GM23338 (cell line): ENCODE measurements at regions not wholly inside any gene's neighbourhood (a gene's known extent, or its start where the extent isn't known, plus 50 kb on each side); places are given as distances from the start of the nearest gene placed in this dataset.

Experiments
- ATAC-seq: fragments of 200-7000 bp; cut with Tn5 transposase; 3 replicates; pipeline ENCODE4 v1.9.1; 2020
- DNase-seq: peaks from one replicate; pipeline ENCODE4 v3.0.0-alpha.2; 2015; ENCODE audit warnings: low spot score
- H2AFZ ChIP-seq: fragments of 200-600 bp; sonication (generic); 2 replicates; pipeline ENCODE4 v1.8.0; 2016; ENCODE audit warnings: antibody characterized with exemption, mild to moderate bottlenecking, moderate library complexity
- H3F3A ChIP-seq: fragments of 200-600 bp; sonication (generic); replicated peaks from 2 replicates; pipeline ENCODE4 v1.8.0; 2017; ENCODE audit warnings: antibody characterized with exemption, mixed run types, low read depth
- H3K27ac ChIP-seq: fragments of 200-600 bp; sonication (generic); 2 replicates; pipeline ENCODE4 v1.6.1; 2016; ENCODE audit warnings: low read depth
- H3K27me3 ChIP-seq: fragments of 200-600 bp; sonication (generic); 2 replicates; pipeline ENCODE4 v1.8.0; 2016; ENCODE audit warnings: mild to moderate bottlenecking, mixed run types, moderate library complexity; ENCODE audit not compliant: insufficient read depth
- H3K36me3 ChIP-seq: fragments of 200-600 bp; sonication (generic); 2 replicates; pipeline ENCODE4 v1.8.0; 2016; ENCODE audit warnings: mild to moderate bottlenecking; ENCODE audit not compliant: insufficient read depth
- H3K4me1 ChIP-seq: fragments of 200-600 bp; sonication (generic); 2 replicates; pipeline ENCODE4 v1.8.0; 2016; ENCODE audit warnings: mild to moderate bottlenecking, moderate library complexity; ENCODE audit not compliant: insufficient read depth
- H3K4me2 ChIP-seq: fragments of 200-600 bp; sonication (generic); 2 replicates; pipeline ENCODE4 v1.7.1; 2017; ENCODE audit warnings: mixed run types
- H3K4me3 ChIP-seq: fragments of 200-600 bp; sonication (generic); 2 replicates; pipeline ENCODE4 v1.6.1; 2016; ENCODE audit warnings: mixed run types
- H3K79me2 ChIP-seq: fragments of 200-600 bp; sonication (generic); replicated peaks from 2 replicates; pipeline ENCODE4 v1.8.0; 2017; ENCODE audit warnings: mild to moderate bottlenecking; ENCODE audit not compliant: insufficient read depth
- H3K9me2 ChIP-seq: fragments of 200-600 bp; sonication (generic); 2 replicates; pipeline ENCODE4 v1.8.0; 2017; ENCODE audit not compliant: insufficient read depth
- H4K20me1 ChIP-seq: fragments of 200-600 bp; sonication (generic); replicated peaks from 2 replicates; pipeline ENCODE4 v1.8.0; 2017; ENCODE audit warnings: mild to moderate bottlenecking; ENCODE audit not compliant: insufficient read depth
- H3K27ac Mint-ChIP-seq: 2 replicates; pipeline ENCODE4 v1.8.0; 2020; ENCODE audit warnings: inconsistent platforms, mild to moderate bottlenecking, moderate library complexity, mixed read lengths
- H3K27me3 Mint-ChIP-seq: 3 replicates; pipeline ENCODE4 v1.8.0; 2022; ENCODE audit warnings: low read depth, mild to moderate bottlenecking, moderate library complexity, mixed read lengths, inconsistent platforms; ENCODE audit not compliant: insufficient read depth, poor library complexity
- H3K36me3 Mint-ChIP-seq: 3 replicates; pipeline ENCODE4 v1.8.0; 2021; ENCODE audit warnings: low read depth, mild to moderate bottlenecking, inconsistent platforms, moderate library complexity, mixed read lengths
- H3K4me1 Mint-ChIP-seq: 3 replicates; pipeline ENCODE4 v1.8.0; 2020; ENCODE audit warnings: mild to moderate bottlenecking, inconsistent platforms, mixed read lengths
- H3K4me3 Mint-ChIP-seq: 3 replicates; pipeline ENCODE4 v1.8.0; 2021; ENCODE audit warnings: moderate library complexity, mild to moderate bottlenecking, inconsistent platforms, mixed read lengths
- H3K9me3 Mint-ChIP-seq: 3 replicates; pipeline ENCODE4 v1.8.0; 2020; ENCODE audit warnings: moderate library complexity, mild to moderate bottlenecking, inconsistent platforms, mixed read lengths
- CREB1 ChIP-seq: fragments of 250-450 bp; sonication (Bioruptor Pico); IDR thresholded peaks from 2 replicates; pipeline ENCODE4 v1.5.0; 2020; ENCODE audit warnings: low read depth, mild to moderate bottlenecking, moderate library complexity
- CTCF ChIP-seq, 2 experiments: fragments of 200-600 bp in 1 of 2; sonication (generic) in 1 of 2; conservative IDR thresholded peaks; 2 replicates each; pipeline versions ENCODE4 v1.5.1 to v1.6.1; 2016 to 2017; ENCODE audit warnings: antibody characterized with exemption in 2 of 2, low read depth in 2 of 2, mild to moderate bottlenecking in 2 of 2, moderate library complexity in 1 of 2
- ETS1 ChIP-seq: IDR thresholded peaks from 2 replicates; pipeline ENCODE4 v1.6.1; 2016; ENCODE audit warnings: antibody characterized with exemption
- EZH2 ChIP-seq: fragments of 200-600 bp; sonication (generic); IDR thresholded peaks from one replicate; pipeline ENCODE4 v1.8.0; 2017; ENCODE audit warnings: antibody characterized with exemption, mild to moderate bottlenecking, low read depth; ENCODE audit not compliant: unreplicated experiment
- EZH2phosphoT487 ChIP-seq: fragments of 200-600 bp; sonication (generic); IDR thresholded peaks from one replicate; pipeline ENCODE4 v1.8.1; 2018; ENCODE audit warnings: antibody characterized with exemption; ENCODE audit not compliant: unreplicated experiment
- JUNB ChIP-seq: IDR thresholded peaks from one replicate; pipeline ENCODE4 v1.6.1; 2016; ENCODE audit warnings: antibody characterized with exemption; ENCODE audit not compliant: unreplicated experiment
- NANOG ChIP-seq: IDR thresholded peaks from 2 replicates; pipeline ENCODE4 v1.6.1; 2016; ENCODE audit warnings: antibody characterized with exemption, borderline replicate concordance
- POLR2AphosphoS5 ChIP-seq: IDR thresholded peaks from 2 replicates; pipeline ENCODE4 v1.6.1; 2016; ENCODE audit warnings: antibody characterized with exemption, low read depth
- REST ChIP-seq: IDR thresholded peaks from one replicate; pipeline ENCODE4 v1.6.1; 2018; ENCODE audit warnings: antibody characterized with exemption; ENCODE audit not compliant: unreplicated experiment
- STAT1 ChIP-seq: IDR thresholded peaks from one replicate; pipeline ENCODE4 v1.6.1; 2016; ENCODE audit warnings: antibody characterized with exemption; ENCODE audit not compliant: unreplicated experiment
- ZNF114 ChIP-seq: fragments of 250-450 bp; sonication (Bioruptor Pico); IDR thresholded peaks from 2 replicates; pipeline ENCODE4 v1.5.0; 2020; ENCODE audit warnings: mild to moderate bottlenecking, moderate library complexity
- ZNF331 ChIP-seq: fragments of 250-450 bp; sonication (Bioruptor Pico); IDR thresholded peaks from 2 replicates; pipeline ENCODE4 v1.5.0; 2020; ENCODE audit warnings: low read depth, mild to moderate bottlenecking, moderate library complexity

- no peak for TF ChIP-seq ETS1
- TF ChIP-seq CREB1 (CRISPR knock-in tag): no peak
- TF ChIP-seq POLR2AphosphoS5: no peak
- no peak for TF ChIP-seq EZH2
- no peak for TF ChIP-seq JUNB
- TF ChIP-seq EZH2phosphoT487: no peak
- no peak for TF ChIP-seq STAT1
- no peak for TF ChIP-seq ZNF114
- TF ChIP-seq CTCF (conservative IDR thresholded peaks at IDR 0.05; ENCODE audit: low read depth in 2 of 2): no peak
- no peak for TF ChIP-seq REST
- TF ChIP-seq NANOG: no peak
- no peak for TF ChIP-seq ZNF331 (CRISPR knock-in tag)
Measured at GRCh38 chr1:213844632-213845031, 143.1 kb upstream of the PROX1 start (continued).

GRCh38 chr1:213852107-213852506 lies 135.7 kb upstream of the PROX1 start:
- Histone ChIP-seq H3K4me1 (no peaks in the 10 kb centered on the region), H4K20me1 (no peaks in the 10 kb centered on the region), H3K79me2 (no peaks in the 10 kb centered on the region), H3F3A (no peaks in the 10 kb centered on the region), H3K4me3 (no peak overlapping the region), H3K27ac (no peak overlapping the region), H3K4me2 (no peak overlapping the region), H3K9me2 (no peaks in the 10 kb centered on the region; the same call in 1 of the 2 replicates), H3K27me3 (no peaks in the 10 kb centered on the region), H3K36me3 (no peaks in the 10 kb centered on the region), H2AFZ (no peak overlapping the region)
- Mint-ChIP-seq H3K27me3 (no peaks in the 10 kb centered on the region), H3K4me3 (no peak overlapping the region), H3K4me1 (no peaks in the 10 kb centered on the region), H3K27ac (no peak overlapping the region), H3K36me3 (no peaks in the 10 kb centered on the region), H3K9me3 (no peaks in the 10 kb centered on the region)
- ATAC-seq (no peak), DNase-seq (no peak)
- TF ChIP-seq ETS1: no peak
- TF ChIP-seq JUNB: no peak
